Activated CD8-positive, alpha-beta T cell treated with anti-CD3 and anti-CD28 coated beads for 36 hours (primary cell): ENCODE measurements at regions not wholly inside any gene's neighbourhood (a gene's known extent, or its start where the extent isn't known, plus 50 kb on each side); places are given as distances from the start of the nearest gene placed in this dataset.

Experiments used
- ATAC-seq: fragments of 200-7000 bp; cut with Tn5 transposase; one replicate; pipeline ENCODE4 v1.10.0; 2021; ENCODE audit warnings: mild to moderate bottlenecking, moderate library complexity
- CTCF ChIA-PET: fragments of 350-600 bp; sonication (Branson Sonifier 250); formaldehyde crosslinking; loops from one replicate; lab custom pipeline; 2021; ENCODE audit warnings: antibody characterized with exemption; lab: Charles Lee
- POLR2A ChIA-PET: fragments of 350-600 bp; sonication (Branson Sonifier 250); formaldehyde crosslinking; loops from one replicate; lab custom pipeline; 2021; ENCODE audit warnings: antibody characterized with exemption; lab: Charles Lee
- DNase-seq: peaks from one replicate; pipeline ENCODE4 v3.0.0-alpha.2; 2020
- H3K27ac Mint-ChIP-seq: one replicate; pipeline ENCODE4 v1.8.0; 2021; ENCODE audit warnings: mild to moderate bottlenecking, mixed read lengths
- H3K27me3 Mint-ChIP-seq: one replicate; pipeline ENCODE4 v1.8.0; 2021; ENCODE audit warnings: mixed read lengths
- H3K36me3 Mint-ChIP-seq: one replicate; pipeline ENCODE4 v1.8.0; 2021; ENCODE audit warnings: low read depth, mixed read lengths
- H3K4me1 Mint-ChIP-seq: one replicate; pipeline ENCODE4 v1.8.0; 2021; ENCODE audit warnings: low read depth, mixed read lengths
- H3K4me3 Mint-ChIP-seq: one replicate; pipeline ENCODE4 v1.8.0; 2021; ENCODE audit warnings: mild to moderate bottlenecking, moderate library complexity, mixed read lengths
- H3K9me3 Mint-ChIP-seq: one replicate; pipeline ENCODE4 v1.8.0; 2021; ENCODE audit warnings: mixed read lengths
- CTCF ChIP-seq: fragments of 200-600 bp; IDR thresholded peaks from one replicate; pipeline ENCODE4 v1.8.0; 2022; ENCODE audit warnings: antibody characterized with exemption, mild to moderate bottlenecking
- intact Hi-C: fragments of 100-400 bp; cut with micrococcal nuclease; formaldehyde crosslinking; loops from one replicate; pipeline ENCODE4 v1.10.0; 2022

DNA sequence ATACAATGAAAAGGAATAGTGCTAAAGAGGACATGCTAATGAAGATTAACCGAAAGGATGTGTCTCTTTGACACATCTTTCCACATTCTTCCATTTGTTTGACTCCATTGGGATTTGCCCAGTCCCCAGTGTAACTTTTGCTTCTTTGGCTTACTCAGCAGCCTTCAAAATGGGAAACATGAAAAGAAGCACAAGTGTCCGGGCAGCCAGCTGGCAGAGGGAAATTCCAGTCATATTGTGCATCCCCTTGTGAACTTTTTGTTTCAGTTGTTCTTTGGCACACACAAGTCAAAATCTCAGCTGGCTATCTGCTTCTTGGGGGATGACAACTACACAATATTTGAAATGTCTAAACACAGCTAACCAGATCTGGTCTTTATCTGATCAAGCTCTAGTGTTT lies 157.4 kb downstream of the OGFRL1 start:
- ATAC-seq (no peak), DNase-seq (no peak)
- ChIA-PET POLR2A (no interaction called here), CTCF (no interaction called here)
- Mint-ChIP-seq H3K9me3 (no peaks in the 10 kb centered on the region), H3K27me3 (peaks cover 8% of the 10 kb centered on the region), H3K27ac (no peak overlapping the region), H3K4me1 (no peaks in the 10 kb centered on the region), H3K36me3 (no peaks in the 10 kb centered on the region), H3K4me3 (no peak overlapping the region)
- intact Hi-C loops, result no loop called here
- TF ChIP-seq CTCF, result no peak

DNA sequence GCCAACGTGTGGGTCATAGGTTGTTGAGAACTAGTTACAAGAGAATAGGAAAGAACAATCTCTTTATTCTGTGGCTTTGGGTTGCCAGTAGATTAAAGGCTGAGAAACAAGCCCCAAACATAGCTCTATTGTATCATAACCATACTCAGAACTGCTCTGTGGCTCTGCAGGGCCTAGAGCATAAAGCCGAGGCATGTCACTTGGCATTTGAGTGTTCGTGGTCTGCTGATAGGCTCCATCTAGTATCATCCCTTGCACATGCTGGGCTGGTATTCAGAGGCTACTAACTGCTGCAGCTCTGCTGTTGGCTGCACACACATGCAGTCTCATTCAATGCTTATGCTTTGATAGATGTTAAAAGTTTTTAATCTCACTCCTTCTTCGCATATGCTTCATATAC lies 157.9 kb downstream of the OGFRL1 start:
- peaks cover 8% of the 10 kb centered on the region for H3K27me3 Mint-ChIP-seq
- H3K36me3 Mint-ChIP-seq, result no peaks in the 10 kb centered on the region
- intact Hi-C loops, result no loop called here
- no peak for TF ChIP-seq CTCF
- DNase-seq (no peak), ATAC-seq (no peak)
- H3K9me3 Mint-ChIP-seq, result no peaks in the 10 kb centered on the region
- no peak overlapping the region for H3K27ac Mint-ChIP-seq
- H3K4me3 Mint-ChIP-seq, result no peak overlapping the region
- no peaks in the 10 kb centered on the region for H3K4me1 Mint-ChIP-seq
- CTCF ChIA-PET, result no interaction called here
- POLR2A ChIA-PET, result no interaction called here

DNA sequence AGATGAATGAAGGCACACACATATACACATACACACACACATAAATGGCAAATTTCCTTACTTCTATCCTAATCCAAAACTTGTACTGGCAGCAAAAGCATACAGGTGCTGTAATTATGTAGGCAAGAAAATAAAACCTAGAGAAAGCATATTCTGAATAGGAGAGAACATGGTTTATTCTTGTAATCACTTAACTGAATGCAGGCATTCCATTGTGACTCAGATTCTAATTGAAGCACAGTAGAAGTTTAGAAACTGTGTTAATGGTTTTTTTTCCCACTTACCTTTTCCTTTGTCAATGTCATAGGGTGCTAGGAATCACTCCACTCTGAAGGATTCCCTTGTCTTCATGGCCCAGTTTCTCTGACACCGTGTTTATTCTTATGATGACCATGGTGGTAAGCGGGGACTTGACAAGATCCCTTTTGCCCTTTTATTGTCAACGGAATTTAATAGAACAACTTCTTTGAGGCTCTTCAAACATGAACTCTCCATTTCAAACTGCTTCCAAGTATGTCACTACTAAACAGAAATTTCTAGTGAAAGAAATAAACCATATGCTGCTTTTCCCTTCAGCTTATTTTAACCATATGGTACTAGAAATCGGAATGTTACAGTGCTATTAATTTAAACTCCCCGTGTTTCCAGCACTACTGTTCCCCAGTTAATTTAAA lies 164.2 kb downstream of the OGFRL1 start:
- H3K4me3 Mint-ChIP-seq, result no peak overlapping the region
- peaks cover 2% of the 10 kb centered on the region for H3K27me3 Mint-ChIP-seq
- H3K27ac Mint-ChIP-seq, result no peak overlapping the region
- no peaks in the 10 kb centered on the region for H3K9me3 Mint-ChIP-seq
- ChIA-PET CTCF (no interaction called here), POLR2A (no interaction called here)
- intact Hi-C loops, result no loop called here
- DNase-seq (no peak), ATAC-seq (no peak)
- H3K4me1 Mint-ChIP-seq, result no peaks in the 10 kb centered on the region
- H3K36me3 Mint-ChIP-seq, result no peaks in the 10 kb centered on the region
- TF ChIP-seq CTCF, result no peak

DNA sequence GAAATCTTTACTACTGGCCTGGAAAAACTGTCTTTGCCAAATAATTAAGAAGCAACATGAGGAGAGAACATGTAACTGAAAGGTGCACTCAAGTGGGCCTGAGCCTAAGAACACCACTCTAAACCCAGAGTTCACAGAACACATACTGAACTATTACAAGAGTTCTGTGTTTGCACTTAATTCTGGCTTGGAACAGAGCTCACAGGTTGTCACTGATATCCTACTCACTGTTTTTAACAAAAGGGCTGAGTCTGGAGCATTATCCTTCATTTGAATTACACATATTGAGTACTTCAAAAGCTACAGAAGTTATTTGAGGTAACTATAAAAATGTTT lies 164.7 kb downstream of the OGFRL1 start:
- DNase-seq (no peak), ATAC-seq (no peak)
- CTCF ChIA-PET, result no interaction called here
- no peaks in the 10 kb centered on the region for H3K9me3 Mint-ChIP-seq
- TF ChIP-seq CTCF, result no peak
- H3K27ac Mint-ChIP-seq, result no peak overlapping the region
- H3K4me1 Mint-ChIP-seq, result no peaks in the 10 kb centered on the region
- intact Hi-C loops, result no loop called here
- no peak overlapping the region for H3K4me3 Mint-ChIP-seq
- H3K27me3 Mint-ChIP-seq, result peaks cover 2% of the 10 kb centered on the region
- POLR2A ChIA-PET, result no interaction called here
- no peaks in the 10 kb centered on the region for H3K36me3 Mint-ChIP-seq

DNA sequence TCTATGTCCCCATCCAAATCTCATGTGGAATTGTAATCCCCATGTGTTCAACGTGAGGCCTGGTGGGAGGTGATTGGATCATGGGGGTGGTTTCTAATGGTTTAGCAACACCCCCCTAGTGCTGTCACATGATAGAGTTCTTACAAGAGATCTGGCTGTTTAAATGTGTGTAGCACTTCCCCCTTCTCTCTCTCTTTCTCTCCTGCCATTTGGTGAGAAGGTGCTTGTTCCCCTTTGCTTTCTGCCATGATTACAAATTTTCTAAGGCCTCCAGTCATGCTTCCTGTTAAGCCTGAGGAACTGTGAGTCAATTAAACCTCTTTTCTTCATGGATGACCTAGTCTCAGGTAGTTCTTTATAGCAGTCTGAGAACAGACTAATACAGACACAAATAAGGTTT lies 165.4 kb downstream of the OGFRL1 start:
- ATAC-seq (no peak), DNase-seq (no peak)
- Mint-ChIP-seq H3K4me1 (no peaks in the 10 kb centered on the region), H3K4me3 (no peak overlapping the region), H3K27ac (no peak overlapping the region), H3K36me3 (no peaks in the 10 kb centered on the region), H3K27me3 (peaks cover 2% of the 10 kb centered on the region), H3K9me3 (no peaks in the 10 kb centered on the region)
- CTCF ChIA-PET, result no interaction called here
- intact Hi-C loops, result no loop called here
- TF ChIP-seq CTCF, result no peak
- POLR2A ChIA-PET, result no interaction called here
